Adipocyte (in vitro differentiated cells): ENCODE measurements at regions not wholly inside any gene's neighbourhood (a gene's known extent, or its start where the extent isn't known, plus 50 kb on each side); places are given as distances from the start of the nearest gene placed in this dataset.

ENCODE experiments used
- DNase-seq: peaks from one replicate; pipeline ENCODE4 v3.0.0-alpha.2; 2015; ENCODE audit warnings: low read depth
- H3K27me3 ChIP-seq: replicated peaks from 2 replicates; pipeline ENCODE4 v1.7.0; 2013; ENCODE audit warnings: mild to moderate bottlenecking, low read length, moderate library complexity; ENCODE audit not compliant: control insufficient read depth, insufficient read depth
- H3K36me3 ChIP-seq: 2 replicates; pipeline ENCODE4 v1.7.0; 2013; ENCODE audit warnings: low read length, mild to moderate bottlenecking, moderate library complexity; ENCODE audit not compliant: control insufficient read depth, insufficient read depth, severe bottlenecking
- H3K4me1 ChIP-seq: 2 replicates; pipeline ENCODE4 v1.7.0; 2013; ENCODE audit warnings: mild to moderate bottlenecking, low read length, moderate library complexity; ENCODE audit not compliant: control insufficient read depth, insufficient read depth
- H3K4me3 ChIP-seq: 2 replicates; pipeline ENCODE4 v1.7.0; 2013; ENCODE audit warnings: mild to moderate bottlenecking, low read length, moderate library complexity
- H3K9ac ChIP-seq: 2 replicates; pipeline ENCODE4 v1.7.0; 2013; ENCODE audit warnings: mild to moderate bottlenecking, low read length, moderate library complexity
- H3K9me3 ChIP-seq: 2 replicates; pipeline ENCODE4 v1.7.0; 2013; ENCODE audit warnings: mild to moderate bottlenecking, low read length, moderate library complexity; ENCODE audit not compliant: control insufficient read depth

DNA sequence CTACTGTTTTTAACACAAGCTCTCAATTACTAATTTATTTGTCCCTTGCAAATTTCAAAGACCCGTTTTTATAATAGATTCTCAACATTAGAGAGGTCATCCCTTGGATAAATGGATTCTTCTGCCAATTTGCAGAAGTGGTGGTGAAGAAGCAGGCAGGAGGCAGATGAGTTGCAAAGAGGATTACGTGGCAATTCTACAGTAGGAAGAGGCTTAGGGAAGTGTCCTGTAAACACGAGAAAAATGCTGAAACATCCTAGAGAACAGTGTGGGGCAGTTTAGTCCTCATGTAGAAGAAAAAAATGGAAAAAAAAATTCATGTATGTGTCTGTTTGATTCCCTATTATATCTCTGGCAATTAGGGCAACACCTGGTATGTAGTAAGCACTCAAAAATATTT, 87.6 kb downstream of the BMP2 start:
- Histone ChIP-seq H3K27me3 (peaks cover 8% of the 10 kb centered on the region), H3K9me3 (no peaks in the 10 kb centered on the region), H3K36me3 (no peaks in the 10 kb centered on the region), H3K4me3 (no peak overlapping the region), H3K9ac (no peak overlapping the region), H3K4me1 (no peaks in the 10 kb centered on the region)
- DNase-seq = no peak

DNA sequence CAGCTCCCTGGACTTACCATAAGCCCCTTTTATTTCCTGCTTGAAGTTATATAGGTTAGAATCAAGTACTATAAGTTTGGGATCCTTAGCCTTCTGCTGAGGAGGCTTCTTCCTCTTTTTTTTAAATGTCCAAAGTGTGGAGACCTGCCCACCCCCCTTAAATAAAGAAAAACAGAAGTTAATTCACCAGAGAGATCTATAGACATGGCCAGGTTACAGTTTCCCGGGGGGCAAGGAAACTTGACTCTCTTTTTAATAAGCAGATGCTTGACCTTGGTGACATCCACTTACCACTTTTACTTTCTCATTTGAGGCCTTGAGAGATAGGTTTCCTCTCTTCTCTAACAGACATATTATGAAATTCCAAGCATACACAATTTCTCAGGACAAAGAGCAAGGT, 88.3 kb downstream of the BMP2 start:
- Histone ChIP-seq H3K27me3 (peaks cover 8% of the 10 kb centered on the region), H3K4me1 (no peaks in the 10 kb centered on the region), H3K36me3 (no peaks in the 10 kb centered on the region), H3K4me3 (no peak overlapping the region), H3K9me3 (no peaks in the 10 kb centered on the region), H3K9ac (no peak overlapping the region)
- DNase-seq = no peak

DNA sequence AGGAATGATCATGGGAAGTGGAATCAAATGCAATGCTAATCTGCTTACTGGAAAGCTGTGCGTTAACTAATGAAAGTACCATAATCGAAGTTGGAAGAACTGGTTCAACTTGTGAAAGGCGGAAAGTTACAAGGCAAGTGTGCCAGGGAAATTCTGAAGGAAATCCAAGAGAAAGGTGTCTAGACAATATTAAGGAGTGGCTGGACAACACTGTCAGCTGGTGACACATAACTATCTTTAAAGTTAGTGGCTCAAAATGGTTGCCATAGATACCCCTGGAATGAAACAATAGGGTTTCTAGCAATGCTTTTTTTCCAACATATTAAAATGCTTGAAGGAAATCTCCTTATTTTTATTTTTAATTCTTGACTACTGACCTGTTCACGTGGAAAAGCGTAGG, 90.4 kb downstream of the BMP2 start:
- H3K4me3 ChIP-seq = no peak overlapping the region
- H3K9me3 ChIP-seq = no peaks in the 10 kb centered on the region
- no peak overlapping the region for H3K9ac ChIP-seq
- DNase-seq = no peak
- no peaks in the 10 kb centered on the region for H3K36me3 ChIP-seq
- no peaks in the 10 kb centered on the region for H3K4me1 ChIP-seq
- peaks cover 5% of the 10 kb centered on the region for H3K27me3 ChIP-seq

DNA sequence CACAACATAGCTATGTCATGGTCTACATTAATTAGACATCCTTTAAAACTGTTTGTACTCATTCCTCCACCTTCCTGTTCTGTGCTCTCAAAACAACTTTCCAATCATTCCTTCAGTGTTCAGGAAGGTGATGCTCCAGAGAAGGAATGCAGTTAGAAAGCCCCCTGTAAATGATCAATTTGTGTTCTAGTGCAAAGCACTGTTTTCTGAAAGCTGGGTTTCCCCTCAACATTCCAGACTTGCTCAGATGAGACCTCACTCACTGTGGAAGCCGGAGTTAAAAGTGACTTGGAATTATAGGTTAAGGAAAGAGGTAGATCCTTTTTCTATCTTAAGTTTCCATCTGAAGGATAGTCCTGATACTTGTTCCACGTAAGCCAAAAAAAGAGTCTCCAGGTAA, 95.9 kb downstream of the BMP2 start:
- Histone ChIP-seq H3K4me3 (no peak overlapping the region), H3K27me3 (peaks cover 18% of the 10 kb centered on the region), H3K9ac (no peak overlapping the region), H3K4me1 (no peaks in the 10 kb centered on the region), H3K9me3 (no peaks in the 10 kb centered on the region), H3K36me3 (no peaks in the 10 kb centered on the region)
- DNase-seq = no peak

DNA sequence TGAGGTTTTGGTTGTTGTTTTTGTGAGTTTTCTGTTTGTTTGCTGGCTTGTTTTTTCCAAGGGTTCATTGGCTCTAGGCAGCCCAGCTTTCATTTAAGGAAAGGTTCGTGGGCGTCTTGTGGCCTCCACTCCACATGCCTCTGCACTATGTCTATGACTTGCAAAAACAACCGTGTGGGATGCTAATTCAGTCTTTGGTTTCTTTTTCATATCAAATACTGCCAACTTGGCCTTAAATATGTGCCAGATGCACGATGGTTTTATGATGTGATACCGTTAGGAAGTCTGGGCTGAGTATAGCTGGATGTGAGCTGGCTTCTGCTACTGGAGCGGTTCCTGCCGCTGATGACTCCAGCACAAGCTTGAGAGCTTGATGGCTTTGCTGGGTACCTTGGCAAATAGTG, 96.3 kb downstream of the BMP2 start:
- H3K36me3 ChIP-seq = no peaks in the 10 kb centered on the region
- DNase-seq = no peak
- H3K4me1 ChIP-seq = no peaks in the 10 kb centered on the region
- H3K27me3 ChIP-seq = peaks cover 18% of the 10 kb centered on the region
- no peaks in the 10 kb centered on the region for H3K9me3 ChIP-seq
- H3K9ac ChIP-seq = no peak overlapping the region
- H3K4me3 ChIP-seq = no peak overlapping the region

DNA sequence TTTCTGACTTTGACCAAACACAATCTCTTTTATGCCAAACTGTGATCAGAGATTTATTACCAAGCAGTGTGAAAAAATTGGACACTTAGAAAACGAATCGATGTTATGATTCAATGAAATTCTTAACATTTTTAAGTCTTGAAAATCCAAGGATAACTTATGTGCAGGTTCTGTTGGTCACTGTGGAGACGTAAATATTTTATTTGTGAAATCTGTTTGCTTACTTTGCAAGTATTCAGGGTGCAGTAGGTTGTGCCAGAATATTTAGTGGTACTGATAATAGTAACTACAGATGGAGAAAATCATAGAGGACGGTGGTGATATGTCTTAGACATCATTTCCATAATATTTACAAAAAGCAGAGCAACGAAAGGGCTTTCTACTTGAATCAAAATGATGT, 97.3 kb downstream of the BMP2 start:
- Histone ChIP-seq H3K27me3 (peaks cover 22% of the 10 kb centered on the region), H3K4me3 (no peak overlapping the region), H3K36me3 (no peaks in the 10 kb centered on the region), H3K9me3 (no peaks in the 10 kb centered on the region), H3K4me1 (no peaks in the 10 kb centered on the region), H3K9ac (no peak overlapping the region)
- no peak for DNase-seq

DNA sequence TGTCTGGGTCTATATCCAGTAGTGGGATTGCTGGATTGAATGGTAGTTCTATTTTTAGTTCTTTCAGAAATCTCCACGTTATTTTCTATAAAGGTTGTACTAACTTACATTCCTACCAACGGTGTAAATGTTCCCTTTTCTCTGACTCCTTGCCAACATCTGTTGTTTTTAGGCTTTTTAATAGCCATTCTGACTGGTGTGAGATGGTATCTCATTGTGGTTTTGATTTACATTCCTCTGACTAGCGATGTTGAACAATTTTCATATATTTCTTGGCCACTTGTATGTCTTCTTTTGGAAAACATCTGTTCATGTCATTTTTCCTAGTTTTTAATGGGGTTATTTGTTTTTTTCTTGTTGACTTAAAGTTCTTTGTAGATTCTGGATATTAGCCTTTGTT, 99.3 kb downstream of the BMP2 start:
- Histone ChIP-seq H3K9ac (no peak overlapping the region), H3K4me1 (no peaks in the 10 kb centered on the region), H3K36me3 (no peaks in the 10 kb centered on the region), H3K9me3 (no peaks in the 10 kb centered on the region), H3K4me3 (no peak overlapping the region), H3K27me3 (peaks cover 33% of the 10 kb centered on the region)
- DNase-seq = no peak

DNA sequence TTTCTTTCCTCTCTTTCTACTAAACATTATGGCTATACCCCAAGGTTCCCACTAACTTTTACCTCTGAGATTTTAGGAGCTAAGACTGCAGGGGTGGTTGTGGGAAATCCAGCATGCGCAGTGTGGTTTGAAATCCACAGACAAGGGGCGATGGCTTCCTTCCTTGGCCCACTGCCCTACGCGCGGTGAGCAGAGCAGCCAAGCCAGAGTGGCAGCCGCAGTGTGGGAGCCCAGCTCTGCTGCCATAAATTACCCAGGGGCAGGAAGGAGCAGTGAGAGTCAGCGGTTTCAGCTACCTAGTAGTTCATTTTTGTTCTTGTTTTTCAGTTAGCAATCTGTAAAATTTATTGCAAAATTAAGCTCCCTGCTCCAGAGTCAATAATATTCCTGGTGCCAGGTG, 101.4 kb downstream of the BMP2 start:
- no peak for DNase-seq
- Histone ChIP-seq H3K4me3 (no peak overlapping the region), H3K9ac (no peak overlapping the region), H3K4me1 (no peaks in the 10 kb centered on the region), H3K36me3 (no peaks in the 10 kb centered on the region), H3K27me3 (peaks cover 37% of the 10 kb centered on the region), H3K9me3 (no peaks in the 10 kb centered on the region)

DNA sequence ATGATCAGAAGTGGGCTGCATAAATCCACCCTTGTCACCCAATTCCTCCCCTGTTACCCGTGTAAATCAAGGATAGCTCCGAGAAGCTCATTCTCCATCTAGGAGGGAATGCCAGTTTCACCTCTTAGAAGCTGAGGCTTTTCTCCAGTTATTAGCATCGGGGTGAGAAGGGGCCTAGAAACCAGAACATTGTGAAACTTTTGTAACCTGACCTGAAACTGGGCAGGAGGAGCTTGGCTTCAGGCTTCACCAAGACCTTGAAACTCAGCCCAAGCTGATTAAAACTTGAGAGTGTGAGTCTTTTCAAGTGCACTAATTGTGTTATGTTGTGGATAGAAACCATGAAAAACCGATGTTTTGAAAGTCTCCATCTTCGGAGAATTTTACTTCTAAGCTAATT, 103.1 kb downstream of the BMP2 start:
- DNase-seq = no peak
- Histone ChIP-seq H3K4me3 (no peak overlapping the region), H3K36me3 (no peaks in the 10 kb centered on the region), H3K9me3 (no peaks in the 10 kb centered on the region), H3K4me1 (no peaks in the 10 kb centered on the region), H3K9ac (no peak overlapping the region), H3K27me3 (peaks cover 29% of the 10 kb centered on the region)

DNA sequence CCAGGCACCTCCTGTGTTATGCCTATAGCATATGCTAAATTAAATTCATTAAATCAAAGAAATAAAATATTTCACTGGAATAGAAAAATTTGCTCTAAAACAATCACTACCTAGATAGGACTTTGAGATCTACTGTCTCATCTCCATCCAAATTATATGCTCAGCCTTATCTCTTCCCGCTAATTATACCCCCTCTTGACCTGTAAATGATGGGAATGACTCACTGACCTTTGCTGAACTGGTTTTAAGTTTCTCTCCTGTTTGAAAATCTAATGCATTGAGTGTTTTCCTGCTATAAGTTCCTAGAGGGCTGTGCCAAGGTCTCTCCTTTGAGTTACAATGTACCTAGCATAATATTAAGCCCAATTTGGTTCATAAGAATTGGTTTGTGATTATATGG, 110.1 kb downstream of the BMP2 start:
- Histone ChIP-seq H3K4me1 (no peaks in the 10 kb centered on the region), H3K9me3 (no peaks in the 10 kb centered on the region), H3K27me3 (peaks cover 3% of the 10 kb centered on the region), H3K4me3 (no peak overlapping the region), H3K36me3 (no peaks in the 10 kb centered on the region), H3K9ac (no peak overlapping the region)
- no peak for DNase-seq

DNA sequence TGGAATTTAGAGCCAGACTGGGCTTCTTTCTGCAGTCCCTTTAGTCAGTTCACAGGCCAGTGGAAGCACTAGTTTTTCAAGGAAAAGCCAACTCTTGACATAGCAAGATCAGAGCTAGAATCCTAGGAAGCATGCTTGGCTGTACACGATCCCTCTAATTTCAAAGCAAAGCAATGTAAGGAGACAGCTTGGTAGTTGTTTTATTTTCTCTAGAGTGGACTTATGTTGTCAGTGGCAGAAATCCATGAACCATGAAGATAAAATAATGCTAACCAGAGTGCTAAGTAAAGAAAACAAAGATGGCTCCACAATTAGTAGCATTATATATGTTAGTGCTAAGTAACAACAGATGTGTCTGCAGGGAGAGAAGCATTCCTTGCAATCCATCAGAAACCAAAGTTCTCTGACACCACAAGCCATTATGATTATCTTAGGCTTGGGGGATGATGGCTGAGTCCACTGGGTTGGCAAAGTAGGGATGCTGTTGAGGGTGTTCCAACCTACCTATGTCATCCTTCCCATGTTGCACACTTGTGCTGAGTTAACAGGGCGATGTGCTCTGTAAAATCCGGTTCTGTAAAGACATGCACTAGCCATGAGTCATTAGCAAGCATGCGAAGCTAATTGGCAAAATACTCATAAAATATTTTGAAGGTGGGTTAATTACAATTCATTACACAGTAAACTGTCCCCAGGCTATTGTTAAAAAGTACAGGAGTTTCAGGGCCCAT, 115.2 kb downstream of the BMP2 start:
- no peaks in the 10 kb centered on the region for H3K9me3 ChIP-seq
- no peak overlapping the region for H3K4me3 ChIP-seq
- no peak for DNase-seq
- no peaks in the 10 kb centered on the region for H3K4me1 ChIP-seq
- H3K36me3 ChIP-seq = no peaks in the 10 kb centered on the region
- H3K27me3 ChIP-seq = peaks cover 6% of the 10 kb centered on the region
- no peak overlapping the region for H3K9ac ChIP-seq

DNA sequence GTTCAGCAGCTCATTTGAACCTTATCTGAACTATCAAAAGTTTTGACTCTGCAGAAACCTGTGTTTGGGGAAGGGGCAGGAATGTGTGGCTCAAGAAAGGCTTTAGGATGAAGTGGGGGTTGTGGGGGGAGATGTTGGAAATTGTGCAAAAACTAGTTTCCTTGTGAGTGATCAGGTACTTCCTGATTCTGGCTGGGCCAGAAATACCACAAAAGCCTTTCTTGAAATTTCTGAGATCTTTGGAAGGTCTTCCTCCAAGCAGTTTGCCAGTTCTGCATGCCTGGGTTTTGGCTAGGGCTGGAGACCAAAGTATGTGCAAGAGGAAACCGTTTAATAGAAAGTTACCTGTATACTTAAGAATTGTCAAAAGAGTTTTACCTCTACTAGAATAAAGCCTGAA, 116.6 kb downstream of the BMP2 start:
- H3K9ac ChIP-seq = no peak overlapping the region
- DNase-seq = no peak
- H3K36me3 ChIP-seq = no peaks in the 10 kb centered on the region
- H3K27me3 ChIP-seq = peaks cover 12% of the 10 kb centered on the region
- no peak overlapping the region for H3K4me3 ChIP-seq
- H3K9me3 ChIP-seq = no peaks in the 10 kb centered on the region
- H3K4me1 ChIP-seq = no peaks in the 10 kb centered on the region
